Loucy (cell line): ENCODE measurements at regions not wholly inside any gene's neighbourhood (a gene's known extent, or its start where the extent isn't known, plus 50 kb on each side); places are given as distances from the start of the nearest gene placed in this dataset.

Experiments
- H2AFZ ChIP-seq: fragments of 200-600 bp; sonication (generic); 2 replicates; pipeline ENCODE4 v1.6.0; 2016; ENCODE audit warnings: antibody characterized with exemption, mild to moderate bottlenecking, low read length, moderate library complexity
- H3F3A ChIP-seq: fragments of 200-600 bp; 2 replicates; pipeline ENCODE4 v1.6.0; 2016; ENCODE audit warnings: antibody characterized with exemption, low read depth, mild to moderate bottlenecking
- H3K27me3 ChIP-seq: fragments of 200-600 bp; sonication (generic); 2 replicates; pipeline ENCODE4 v1.6.1; 2014; ENCODE audit warnings: low read length, mild to moderate bottlenecking; ENCODE audit not compliant: insufficient read depth, poor library complexity, severe bottlenecking
- H3K36me3 ChIP-seq: fragments of 200-600 bp; sonication (generic); 2 replicates; pipeline ENCODE4 v1.6.1; 2016; ENCODE audit warnings: low read length; ENCODE audit not compliant: insufficient read depth
- H3K4me1 ChIP-seq: fragments of 200-600 bp; sonication (generic); 2 replicates; pipeline ENCODE4 v1.5.1; 2014; ENCODE audit warnings: low read length, mild to moderate bottlenecking; ENCODE audit not compliant: insufficient read depth, poor library complexity, severe bottlenecking
- H3K4me2 ChIP-seq: fragments of 200-600 bp; sonication (generic); 2 replicates; pipeline ENCODE4 v1.6.0; 2014; ENCODE audit warnings: antibody characterized with exemption, low read length, low read depth, mild to moderate bottlenecking; ENCODE audit not compliant: poor library complexity, severe bottlenecking
- H3K4me3 ChIP-seq: fragments of 200-600 bp; sonication (generic); 2 replicates; pipeline ENCODE4 v1.5.1; 2014; ENCODE audit warnings: low read length, mild to moderate bottlenecking, mixed read lengths; ENCODE audit not compliant: poor library complexity, severe bottlenecking
- H3K79me2 ChIP-seq: fragments of 200-600 bp; sonication (generic); 2 replicates; pipeline ENCODE4 v1.6.1; 2014; ENCODE audit warnings: low read length; ENCODE audit not compliant: insufficient read depth
- H3K9ac ChIP-seq: fragments of 200-600 bp; sonication (generic); 2 replicates; pipeline ENCODE4 v1.6.0; 2014; ENCODE audit warnings: mild to moderate bottlenecking, low read depth, low read length, moderate library complexity; ENCODE audit not compliant: poor library complexity, severe bottlenecking
- H3K9me2 ChIP-seq: fragments of 200-600 bp; sonication (generic); replicated peaks from 2 replicates; pipeline ENCODE4 v1.6.1; 2016; ENCODE audit warnings: low read depth, low read length, mixed read lengths
- H3K9me3 ChIP-seq: fragments of 200-600 bp; sonication (generic); 2 replicates; pipeline ENCODE4 v1.6.1; 2014; ENCODE audit warnings: mild to moderate bottlenecking, antibody characterized with exemption, low read length, low read depth; ENCODE audit not compliant: insufficient read depth
- H4K20me1 ChIP-seq: fragments of 200-600 bp; sonication (generic); 2 replicates; pipeline ENCODE4 v1.6.0; 2014; ENCODE audit warnings: antibody characterized with exemption, low read length, mild to moderate bottlenecking; ENCODE audit not compliant: insufficient read depth, poor library complexity, severe bottlenecking
- CTCF ChIP-seq: fragments of 200-600 bp; sonication (generic); conservative IDR thresholded peaks from 2 replicates; pipeline ENCODE4 v1.5.1; 2014; ENCODE audit warnings: mild to moderate bottlenecking, antibody characterized with exemption, low read length
- EZH2phosphoT487 ChIP-seq: fragments of 200-600 bp; IDR thresholded peaks from 2 replicates; pipeline ENCODE4 v1.6.1; 2018; ENCODE audit warnings: antibody characterized with exemption, mild to moderate bottlenecking, moderate library complexity, borderline replicate concordance

- Histone ChIP-seq H3K4me2 (no peak overlapping the region), H3K4me3 (no peak overlapping the region), H4K20me1 (no peaks in the 10 kb centered on the region), H3K9me2 (no peaks in the 10 kb centered on the region), H3K36me3 (no peaks in the 10 kb centered on the region), H3K4me1 (no peaks in the 10 kb centered on the region), H3K27me3 (no peaks in the 10 kb centered on the region), H3K79me2 (no peaks in the 10 kb centered on the region), H3F3A (no peaks in the 10 kb centered on the region), H2AFZ (no peak overlapping the region; the same call in 1 of the 2 replicates), H3K9me3 (no peaks in the 10 kb centered on the region), H3K9ac (no peak overlapping the region)
- no peak for TF ChIP-seq CTCF
- no peak for TF ChIP-seq EZH2phosphoT487
Measured at GRCh38 chr4:131339137-131339536, 1810.0 kb upstream of the PCDH10 start.

- H4K20me1 ChIP-seq: no peaks in the 10 kb centered on the region
- no peaks in the 10 kb centered on the region for H3K9me3 ChIP-seq
- H3K79me2 ChIP-seq: no peaks in the 10 kb centered on the region
- TF ChIP-seq CTCF: no peak
- TF ChIP-seq EZH2phosphoT487: no peak
- H3K9me2 ChIP-seq: no peaks in the 10 kb centered on the region
- peak overlapping the region; percentile 23; the same call in 1 of the 2 replicates for H2AFZ ChIP-seq
- no peaks in the 10 kb centered on the region for H3K36me3 ChIP-seq
- H3K27me3 ChIP-seq: no peaks in the 10 kb centered on the region
- H3F3A ChIP-seq: no peaks in the 10 kb centered on the region
- no peak overlapping the region for H3K4me3 ChIP-seq
- H3K4me2 ChIP-seq: no peak overlapping the region
- H3K4me1 ChIP-seq: no peaks in the 10 kb centered on the region
- H3K9ac ChIP-seq: no peak overlapping the region
Measured at GRCh38 chr4:131344761-131345160, 1804.3 kb upstream of the PCDH10 start.

GRCh38 chr4:131347816-131348215 is 1801.3 kb upstream of the PCDH10 start:
- H3F3A ChIP-seq: no peaks in the 10 kb centered on the region
- no peaks in the 10 kb centered on the region for H3K27me3 ChIP-seq
- peak overlapping the region; percentile 47 for H2AFZ ChIP-seq
- no peak overlapping the region for H3K4me2 ChIP-seq
- H3K4me3 ChIP-seq: no peak overlapping the region
- no peaks in the 10 kb centered on the region for H3K79me2 ChIP-seq
- TF ChIP-seq EZH2phosphoT487: no peak
- no peak for TF ChIP-seq CTCF
- H3K9ac ChIP-seq: no peak overlapping the region
- H4K20me1 ChIP-seq: no peaks in the 10 kb centered on the region
- no peaks in the 10 kb centered on the region for H3K4me1 ChIP-seq
- H3K9me2 ChIP-seq: no peaks in the 10 kb centered on the region
- no peaks in the 10 kb centered on the region for H3K9me3 ChIP-seq
- no peaks in the 10 kb centered on the region for H3K36me3 ChIP-seq
